AG10803 (cell line): ENCODE measurements at regions not wholly inside any gene's neighbourhood (a gene's known extent, or its start where the extent isn't known, plus 50 kb on each side); places are given as distances from the start of the nearest gene placed in this dataset.
A peak's percentile ranks its signal among the peaks of the same experiment; 100 is the strongest.

ENCODE experiments used
- DNase-seq: peaks from one replicate; pipeline ENCODE4 v3.0.0; 2010; ENCODE audit warnings: low read depth
- H3K4me3 ChIP-seq: 2 replicates; pipeline ENCODE4 v1.5.1; 2011; ENCODE audit warnings: mild to moderate bottlenecking, low read length, control low read depth
- TF ChIP-seq, protein P1 (sequence below): conservative IDR thresholded peaks from 2 replicates; pipeline ENCODE4 v1.5.1; 2011; ENCODE audit warnings: mild to moderate bottlenecking, low read length, control low read depth, inconsistent platforms

DNA sequence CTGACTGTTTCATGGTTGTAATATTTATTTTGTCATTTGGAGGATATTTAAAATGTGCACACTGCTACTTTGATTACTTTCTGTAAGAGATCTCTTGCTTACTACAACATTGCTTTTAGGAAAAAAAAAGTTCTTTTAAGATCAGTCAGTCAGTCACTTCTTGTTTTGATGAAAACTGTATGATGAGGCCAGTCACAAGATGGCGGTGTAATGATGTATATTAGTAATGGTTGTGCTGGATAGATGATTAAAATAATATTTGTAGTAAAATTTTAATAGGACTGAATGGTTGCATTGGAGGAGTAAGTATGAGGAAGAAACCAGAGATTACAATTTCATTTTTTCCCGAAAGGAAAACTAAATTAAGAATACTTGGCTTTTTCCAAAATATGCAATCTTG, 2411.1 kb downstream of the PCDH9 start:
- no peak for DNase-seq
- TF ChIP-seq, protein P1, sequence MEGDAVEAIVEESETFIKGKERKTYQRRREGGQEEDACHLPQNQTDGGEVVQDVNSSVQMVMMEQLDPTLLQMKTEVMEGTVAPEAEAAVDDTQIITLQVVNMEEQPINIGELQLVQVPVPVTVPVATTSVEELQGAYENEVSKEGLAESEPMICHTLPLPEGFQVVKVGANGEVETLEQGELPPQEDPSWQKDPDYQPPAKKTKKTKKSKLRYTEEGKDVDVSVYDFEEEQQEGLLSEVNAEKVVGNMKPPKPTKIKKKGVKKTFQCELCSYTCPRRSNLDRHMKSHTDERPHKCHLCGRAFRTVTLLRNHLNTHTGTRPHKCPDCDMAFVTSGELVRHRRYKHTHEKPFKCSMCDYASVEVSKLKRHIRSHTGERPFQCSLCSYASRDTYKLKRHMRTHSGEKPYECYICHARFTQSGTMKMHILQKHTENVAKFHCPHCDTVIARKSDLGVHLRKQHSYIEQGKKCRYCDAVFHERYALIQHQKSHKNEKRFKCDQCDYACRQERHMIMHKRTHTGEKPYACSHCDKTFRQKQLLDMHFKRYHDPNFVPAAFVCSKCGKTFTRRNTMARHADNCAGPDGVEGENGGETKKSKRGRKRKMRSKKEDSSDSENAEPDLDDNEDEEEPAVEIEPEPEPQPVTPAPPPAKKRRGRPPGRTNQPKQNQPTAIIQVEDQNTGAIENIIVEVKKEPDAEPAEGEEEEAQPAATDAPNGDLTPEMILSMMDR, result no peak
- H3K4me3 ChIP-seq, result no peak overlapping the region

DNA sequence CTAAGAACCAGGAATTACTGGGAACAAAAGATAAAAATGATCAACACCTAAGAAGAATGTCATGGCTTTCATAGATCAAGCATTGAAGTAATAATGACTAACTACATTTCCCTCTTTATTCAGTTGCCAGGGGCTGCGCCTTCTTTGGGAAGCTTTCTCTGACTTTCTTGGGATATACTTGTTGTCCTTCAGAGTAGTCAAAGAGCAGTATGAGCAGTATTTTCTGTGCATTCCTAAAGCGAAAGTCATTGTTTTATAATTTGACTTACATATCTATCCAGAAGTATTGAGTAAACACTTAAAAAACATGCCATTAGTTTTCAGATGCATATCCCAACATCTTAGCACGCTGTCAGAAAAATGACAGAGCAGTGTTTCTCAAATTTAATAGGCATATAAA, 2412.4 kb downstream of the PCDH9 start:
- TF ChIP-seq, protein P1, result no peak
- peak; percentile 13 for DNase-seq

DNA sequence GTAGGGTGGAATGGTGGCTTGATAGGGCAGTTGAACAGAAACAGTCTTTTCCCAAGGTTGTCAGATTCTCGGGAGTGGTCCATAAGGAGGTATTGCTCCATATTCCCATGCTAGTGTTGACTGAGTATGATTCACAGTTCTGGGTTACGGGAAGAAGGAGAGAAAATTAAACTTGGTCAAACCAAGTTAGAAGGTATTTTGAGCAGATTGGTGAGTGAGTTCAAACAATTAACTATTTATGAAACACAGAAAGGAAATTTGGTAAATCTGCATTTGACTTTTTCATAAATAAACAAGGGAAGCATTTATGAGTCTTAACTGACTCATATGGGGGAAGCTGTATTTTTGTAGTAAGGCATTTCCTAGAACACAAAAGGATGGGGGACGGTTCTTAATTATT, 2419.4 kb downstream of the PCDH9 start:
- no peak for DNase-seq
- TF ChIP-seq, protein P1, result no peak
- H3K4me3 ChIP-seq, result no peak overlapping the region

More for the DNA sequence above, 2412.4 kb downstream of the PCDH9 start:
- H3K4me3 ChIP-seq, result no peak overlapping the region

DNA sequence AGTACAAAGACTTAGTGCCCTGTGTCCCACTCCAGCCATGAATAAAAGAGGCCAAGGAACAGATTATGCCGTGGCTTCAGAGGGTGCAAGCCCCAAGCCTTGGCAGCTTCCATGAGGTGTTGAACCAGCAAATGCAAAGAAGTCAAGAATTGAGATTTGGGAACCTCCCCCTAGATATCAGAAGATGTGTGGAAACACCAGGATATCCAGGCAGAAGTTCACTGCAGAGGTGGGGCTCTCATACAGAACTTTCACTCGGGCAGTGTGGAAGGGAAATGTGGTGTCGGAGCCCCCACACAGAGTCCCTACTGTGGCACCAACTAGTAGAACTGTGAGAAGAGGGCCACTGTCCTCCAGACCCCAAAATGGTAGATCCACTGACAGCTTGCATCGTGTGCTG, 2421.4 kb downstream of the PCDH9 start:
- TF ChIP-seq, protein P1, result no peak
- no peak for DNase-seq
- no peak overlapping the region for H3K4me3 ChIP-seq

DNA sequence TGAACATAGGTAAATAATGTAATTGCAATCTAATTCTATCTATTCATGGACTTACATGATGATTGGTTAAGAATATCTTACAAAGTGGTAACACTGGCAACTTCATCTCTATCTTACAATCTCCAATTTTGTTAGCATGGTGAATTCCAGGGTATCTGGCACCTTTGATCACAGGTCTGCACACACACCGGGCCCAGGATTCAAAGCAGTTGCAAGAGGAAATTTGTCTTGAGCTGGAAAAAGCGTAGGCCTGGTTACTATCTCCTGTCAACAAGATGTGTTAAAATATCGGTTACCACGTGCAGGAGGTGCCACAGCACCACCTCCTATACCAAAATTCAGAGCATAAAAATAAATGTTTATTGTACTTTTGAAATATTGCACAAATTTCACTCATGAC, 2428.4 kb downstream of the PCDH9 start:
- no peak for DNase-seq
- TF ChIP-seq, protein P1, result no peak
- no peak overlapping the region for H3K4me3 ChIP-seq

DNA sequence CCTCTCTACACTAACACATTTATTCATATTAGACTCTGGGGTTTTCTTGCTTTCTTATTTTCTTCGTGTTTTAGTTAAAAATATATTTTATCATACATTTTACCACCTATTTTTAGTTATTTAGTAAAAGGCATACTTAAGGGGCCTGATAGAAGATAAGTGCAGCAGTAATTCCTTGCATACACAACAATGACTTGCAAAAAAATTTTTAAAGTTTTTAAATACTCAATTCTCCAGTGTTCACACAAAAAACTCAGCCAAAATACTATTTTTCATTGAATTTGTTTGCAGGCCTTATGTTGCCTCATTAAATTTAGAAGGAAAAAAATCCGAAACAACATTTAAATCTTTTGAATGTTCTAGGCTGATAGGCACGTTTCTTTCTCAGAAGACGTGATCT, 2431.7 kb downstream of the PCDH9 start:
- DNase-seq, result no peak
- TF ChIP-seq, protein P1, result no peak
- no peak overlapping the region for H3K4me3 ChIP-seq

DNA sequence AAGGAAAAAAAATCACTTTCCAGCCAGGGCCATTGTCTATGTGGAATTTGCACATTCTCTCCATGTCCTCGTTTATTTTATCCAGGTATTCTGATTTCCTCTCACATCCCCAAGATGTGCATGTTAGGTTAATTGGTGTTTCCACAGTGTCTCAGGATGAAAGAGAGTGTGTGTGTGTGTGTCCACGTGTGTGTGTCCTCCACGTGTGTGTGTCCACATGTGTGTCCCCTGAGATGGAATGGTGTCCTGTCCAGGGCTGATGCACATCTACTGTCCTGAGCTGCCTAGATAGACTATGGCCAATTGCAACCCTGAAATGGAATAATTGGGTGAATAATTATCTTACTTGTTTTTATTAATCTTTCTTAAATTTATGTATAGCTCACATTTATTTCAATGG, 2436.5 kb downstream of the PCDH9 start:
- H3K4me3 ChIP-seq, result no peak overlapping the region
- no peak for DNase-seq
- TF ChIP-seq, protein P1, result no peak
